DMS53 treated with DMSO at 0.1 percent for 48 hours (cell line): ENCODE measurements at regions not wholly inside any gene's neighbourhood (a gene's known extent, or its start where the extent isn't known, plus 50 kb on each side); places are given as distances from the start of the nearest gene placed in this dataset.
A peak's percentile ranks its signal among the peaks of the same experiment; 100 is the strongest.

Source experiments
- DNase-seq: peaks from one replicate; lab custom pipeline; 2025; ENCODE audit not compliant: unreplicated experiment; lab: John Stamatoyannopoulos, UW

- DNase-seq: no peak
Observed at GRCh38 chr13:58160980-58161379, 529.4 kb downstream of the PCDH17 start.

GRCh38 chr13:58165617-58166016 lies 534.1 kb downstream of the PCDH17 start:
- DNase-seq: no peak

GRCh38 chr13:58181111-58181510 lies 549.6 kb downstream of the PCDH17 start:
- DNase-seq: no peak

- no peak for DNase-seq
Observed at GRCh38 chr13:58187881-58188280, 556.3 kb downstream of the PCDH17 start.

- DNase-seq: no peak
Observed at GRCh38 chr13:58190577-58190976, 559.0 kb downstream of the PCDH17 start.

- no peak for DNase-seq
Observed at GRCh38 chr13:58191754-58192153, 560.2 kb downstream of the PCDH17 start.

- DNase-seq: no peak
Observed at GRCh38 chr13:58202099-58202498, 570.6 kb downstream of the PCDH17 start.

GRCh38 chr13:58207501-58207900 lies 576.0 kb downstream of the PCDH17 start:
- no peak for DNase-seq

GRCh38 chr13:58235454-58235853 lies 603.9 kb downstream of the PCDH17 start:
- DNase-seq: no peak

- DNase-seq: no peak
Observed at GRCh38 chr13:58238972-58239773, 607.6 kb downstream of the PCDH17 start.

- no peak for DNase-seq
Observed at GRCh38 chr13:58239774-58240268, 608.3 kb downstream of the PCDH17 start.

GRCh38 chr13:58247080-58247479 lies 615.5 kb downstream of the PCDH17 start:
- DNase-seq: no peak

- DNase-seq: no peak
Observed at GRCh38 chr13:58254943-58255342, 623.4 kb downstream of the PCDH17 start.

- DNase-seq: no peak
Observed at GRCh38 chr13:58266271-58266670, 634.7 kb downstream of the PCDH17 start.

- DNase-seq: no peak
Observed at GRCh38 chr13:58298556-58299135, 667.1 kb downstream of the PCDH17 start.

GRCh38 chr13:58300224-58300623 lies 668.7 kb downstream of the PCDH17 start:
- DNase-seq: no peak

- DNase-seq: no peak
Observed at GRCh38 chr13:58300974-58301681, 669.6 kb downstream of the PCDH17 start.

GRCh38 chr13:58302349-58302748 lies 670.8 kb downstream of the PCDH17 start:
- DNase-seq: no peak

GRCh38 chr13:58306062-58306461 lies 674.5 kb downstream of the PCDH17 start:
- DNase-seq: no peak

- DNase-seq: no peak
Observed at GRCh38 chr13:58313219-58313618, 681.7 kb downstream of the PCDH17 start.

GRCh38 chr13:58318495-58319167 lies 687.1 kb downstream of the PCDH17 start:
- DNase-seq: peak; percentile 12
